Keratinocyte (primary cell): ENCODE measurements at regions not wholly inside any gene's neighbourhood (a gene's known extent, or its start where the extent isn't known, plus 50 kb on each side); places are given as distances from the start of the nearest gene placed in this dataset.

Source experiments
- DNase-seq: peaks from one replicate; pipeline ENCODE4 v3.0.0-alpha.2; 2011; ENCODE audit warnings: low read depth, missing footprints, low spot score
- FAIRE-seq: peaks from 2 replicates; lab custom pipeline; 2011; peaks lifted over from hg19 to GRCh38; lab: Jason Lieb, UNC
- H2AFZ ChIP-seq: 2 replicates; pipeline ENCODE4 v1.6.0; 2012; ENCODE audit warnings: low read length, control low read depth, inconsistent platforms; ENCODE audit not compliant: control insufficient read depth
- H3K27ac ChIP-seq: 2 replicates; pipeline ENCODE4 v1.5.1; 2011; ENCODE audit warnings: low read length; ENCODE audit not compliant: control insufficient read depth, insufficient read depth
- H3K27me3 ChIP-seq: 3 replicates; pipeline ENCODE4 v1.6.0; 2011; ENCODE audit warnings: low read length; ENCODE audit not compliant: control insufficient read depth, insufficient read depth; ENCODE audit errors: extremely low read depth
- H3K36me3 ChIP-seq, 2 experiments: 2 replicates in 1 of 2; 3 replicates in 1 of 2; pipeline ENCODE4 v1.5.1; 2011; ENCODE audit warnings: low read length in 2 of 2, mild to moderate bottlenecking in 1 of 2; ENCODE audit not compliant: control insufficient read depth in 2 of 2, insufficient read depth in 2 of 2; ENCODE audit errors: extremely low read depth in 1 of 2
- H3K4me1 ChIP-seq: 3 replicates; pipeline ENCODE4 v1.5.1; 2011; ENCODE audit warnings: low read length; ENCODE audit not compliant: control insufficient read depth, insufficient read depth; ENCODE audit errors: extremely low read depth
- H3K4me2 ChIP-seq: 3 replicates; pipeline ENCODE4 v1.6.0; 2011; ENCODE audit warnings: low read depth, low read length; ENCODE audit not compliant: control insufficient read depth, insufficient read depth; ENCODE audit errors: extremely low read depth
- H3K4me3 ChIP-seq, 3 experiments: fragments of 200-600 bp in 1 of 3; sonication (generic) in 1 of 3; 2 replicates in 2 of 3; 3 replicates in 1 of 3; pipeline ENCODE4 v1.5.1; 2011 to 2016; ENCODE audit warnings: low read length in 3 of 3, mild to moderate bottlenecking in 3 of 3, control low read depth in 2 of 3, inconsistent platforms in 1 of 3, low read depth in 1 of 3, mixed read lengths in 1 of 3, mixed run types in 1 of 3, moderate library complexity in 1 of 3; ENCODE audit not compliant: control insufficient read depth in 2 of 3, insufficient read depth in 2 of 3; ENCODE audit errors: extremely low read depth in 1 of 3
- H3K79me2 ChIP-seq: 2 replicates; pipeline ENCODE4 v1.6.0; 2012; ENCODE audit warnings: low read length; ENCODE audit not compliant: control insufficient read depth, insufficient read depth
- H3K9ac ChIP-seq: 3 replicates; pipeline ENCODE4 v1.6.0; 2011; ENCODE audit warnings: low read length; ENCODE audit not compliant: control insufficient read depth, insufficient read depth; ENCODE audit errors: extremely low read depth
- H3K9me1 ChIP-seq: 3 replicates; pipeline ENCODE4 v1.6.0; 2011; ENCODE audit warnings: low read length; ENCODE audit not compliant: control insufficient read depth, insufficient read depth; ENCODE audit errors: extremely low read depth
- H3K9me3 ChIP-seq: 2 replicates; pipeline ENCODE4 v1.5.1; 2012; ENCODE audit warnings: low read depth, low read length; ENCODE audit not compliant: control insufficient read depth
- H4K20me1 ChIP-seq: 3 replicates; pipeline ENCODE4 v1.6.0; 2011; ENCODE audit warnings: low read length; ENCODE audit not compliant: control insufficient read depth, insufficient read depth; ENCODE audit errors: extremely low read depth
- EZH2 ChIP-seq: IDR thresholded peaks from one replicate; pipeline ENCODE4 v1.6.1; 2012; ENCODE audit warnings: inconsistent platforms, mild to moderate bottlenecking, low read length, moderate library complexity
- dilution Hi-C: fragments of 300-500 bp; cut with MboI; formaldehyde crosslinking; loops from one replicate; pipeline ENCODE4 v1.7.0; 2020; ENCODE audit warnings: low sequenced_read_pairs; ENCODE audit not compliant: extremely low pct_ligation_motif_present
- TF ChIP-seq, protein P1 (sequence below), 3 experiments: IDR thresholded peaks in 1 of 3; conservative IDR thresholded peaks in 1 of 3; optimal IDR thresholded peaks in 1 of 3; 2 replicates in 2 of 3; 3 replicates in 1 of 3; pipeline versions ENCODE3 to v1.5.1; 2011; ENCODE audit warnings: low read length in 3 of 3, mild to moderate bottlenecking in 3 of 3, moderate library complexity in 2 of 3, control low read depth in 1 of 3, inconsistent platforms in 1 of 3; ENCODE audit not compliant: insufficient read depth in 2 of 3; ENCODE audit errors: extremely low read depth in 1 of 3

GRCh38 chr4:180949424-180950213 is 1293.6 kb upstream of the TENM3 start:
- dilution Hi-C loops: no loop called here
- H3K9me1 ChIP-seq: no peaks in the 10 kb centered on the region
- H3K9me3 ChIP-seq: no peaks in the 10 kb centered on the region
- TF ChIP-seq, protein P1, sequence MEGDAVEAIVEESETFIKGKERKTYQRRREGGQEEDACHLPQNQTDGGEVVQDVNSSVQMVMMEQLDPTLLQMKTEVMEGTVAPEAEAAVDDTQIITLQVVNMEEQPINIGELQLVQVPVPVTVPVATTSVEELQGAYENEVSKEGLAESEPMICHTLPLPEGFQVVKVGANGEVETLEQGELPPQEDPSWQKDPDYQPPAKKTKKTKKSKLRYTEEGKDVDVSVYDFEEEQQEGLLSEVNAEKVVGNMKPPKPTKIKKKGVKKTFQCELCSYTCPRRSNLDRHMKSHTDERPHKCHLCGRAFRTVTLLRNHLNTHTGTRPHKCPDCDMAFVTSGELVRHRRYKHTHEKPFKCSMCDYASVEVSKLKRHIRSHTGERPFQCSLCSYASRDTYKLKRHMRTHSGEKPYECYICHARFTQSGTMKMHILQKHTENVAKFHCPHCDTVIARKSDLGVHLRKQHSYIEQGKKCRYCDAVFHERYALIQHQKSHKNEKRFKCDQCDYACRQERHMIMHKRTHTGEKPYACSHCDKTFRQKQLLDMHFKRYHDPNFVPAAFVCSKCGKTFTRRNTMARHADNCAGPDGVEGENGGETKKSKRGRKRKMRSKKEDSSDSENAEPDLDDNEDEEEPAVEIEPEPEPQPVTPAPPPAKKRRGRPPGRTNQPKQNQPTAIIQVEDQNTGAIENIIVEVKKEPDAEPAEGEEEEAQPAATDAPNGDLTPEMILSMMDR (optimal IDR thresholded peaks at IDR 0.05 in 1 of 3, IDR thresholded peaks at IDR 0.05 in 1 of 3, conservative IDR thresholded peaks at IDR 0.05 in 1 of 3; ENCODE audit: extremely low read depth in 1 of 3, insufficient read depth in 2 of 3, low read length in 3 of 3): no peak
- H3K36me3 ChIP-seq: no peaks in the 10 kb centered on the region
- H3K27me3 ChIP-seq: no peaks in the 10 kb centered on the region
- H3K4me2 ChIP-seq: no peak overlapping the region
- no peaks in the 10 kb centered on the region for H3K79me2 ChIP-seq
- no peak overlapping the region for H3K4me3 ChIP-seq
- no peak overlapping the region for H2AFZ ChIP-seq
- H3K9ac ChIP-seq: no peak overlapping the region
- H4K20me1 ChIP-seq: no peaks in the 10 kb centered on the region
- H3K27ac ChIP-seq: no peak overlapping the region
- no peaks in the 10 kb centered on the region for H3K4me1 ChIP-seq
- FAIRE-seq: no peak
- peak; percentile 0 for DNase-seq

- TF ChIP-seq, protein P1 (optimal IDR thresholded peaks at IDR 0.05 in 1 of 3, IDR thresholded peaks at IDR 0.05 in 1 of 3, conservative IDR thresholded peaks at IDR 0.05 in 1 of 3; ENCODE audit: extremely low read depth in 1 of 3, insufficient read depth in 2 of 3, low read length in 3 of 3): no peak
- TF ChIP-seq EZH2: no peak
- H3K4me1 ChIP-seq: no peaks in the 10 kb centered on the region
- no peak overlapping the region for H3K27ac ChIP-seq
- no peaks in the 10 kb centered on the region for H3K27me3 ChIP-seq
- H3K9me1 ChIP-seq: no peaks in the 10 kb centered on the region
- H4K20me1 ChIP-seq: no peaks in the 10 kb centered on the region
- no peak overlapping the region for H3K9ac ChIP-seq
- DNase-seq (no peak), FAIRE-seq (no peak)
- H3K36me3 ChIP-seq: no peaks in the 10 kb centered on the region
- dilution Hi-C loops: no loop called here
- H2AFZ ChIP-seq: no peak overlapping the region
- H3K79me2 ChIP-seq: no peaks in the 10 kb centered on the region
- no peak overlapping the region for H3K4me3 ChIP-seq
- H3K4me2 ChIP-seq: no peak overlapping the region
- H3K9me3 ChIP-seq: no peaks in the 10 kb centered on the region
These were observed 1292.8 kb upstream of the TENM3 start for GRCh38 chr4:180950377-180950776.
